Upper lobe of left lung (tissue), 4 donors: ENCODE measurements at regions not wholly inside any gene's neighbourhood (a gene's known extent, or its start where the extent isn't known, plus 50 kb on each side); places are given as distances from the start of the nearest gene placed in this dataset.

Experiments
- CTCF ChIP-seq, 6 experiments: fragments of 450-650 bp in 4 of 6; fragments of 200-600 bp in 2 of 6; sonication (generic) in 2 of 6; IDR thresholded peaks; one replicate each; pipeline ENCODE4 v1.5.1; 2016 to 2019; ENCODE audit warnings: antibody characterized with exemption in 6 of 6
- EP300 ChIP-seq, 4 donors: sonication (generic); formaldehyde crosslinking; IDR thresholded peaks; one replicate each; pipeline ENCODE4 v1.5.1; 2017; ENCODE audit warnings: antibody characterized with exemption in 4 of 4, control low read depth in 2 of 4
- POLR2A ChIP-seq, 4 donors: fragments of 450-650 bp; IDR thresholded peaks; one replicate each; pipeline ENCODE4 v1.5.1; 2016 to 2017; ENCODE audit warnings: antibody characterized with exemption in 4 of 4, mild to moderate bottlenecking in 2 of 4
- POLR2AphosphoS5 ChIP-seq, 2 donors: sonication (generic); formaldehyde crosslinking; IDR thresholded peaks; one replicate each; pipeline ENCODE4 v1.5.1; 2017; ENCODE audit warnings: antibody characterized with exemption in 2 of 2

- TF ChIP-seq EP300 (IDR thresholded peaks at IDR 0.05) (no peak), CTCF (IDR thresholded peaks at IDR 0.05) (no peak), POLR2A (IDR thresholded peaks at IDR 0.05) (no peak), POLR2AphosphoS5 (IDR thresholded peaks at IDR 0.05) (no peak)
Observed at GRCh38 chr11:127259102-127259501, 258.5 kb upstream of the KIRREL3 start.
